Mammary epithelial cell (primary cell): ENCODE measurements at regions not wholly inside any gene's neighbourhood (a gene's known extent, or its start where the extent isn't known, plus 50 kb on each side); places are given as distances from the start of the nearest gene placed in this dataset.

Source experiments
- EZH2 ChIP-seq: IDR thresholded peaks from 2 replicates; pipeline ENCODE4 v1.6.1; 2012; ENCODE audit warnings: low read length, inconsistent platforms, borderline replicate concordance
- TF ChIP-seq, protein P1 (sequence below), 2 donors: IDR thresholded peaks in 1 of 2; conservative IDR thresholded peaks in 1 of 2; 2 replicates each; pipeline ENCODE4 v1.5.1; 2011 to 2012; ENCODE audit warnings: inconsistent platforms in 2 of 2, low read length in 2 of 2, mild to moderate bottlenecking in 2 of 2, control low read depth in 1 of 2, low read depth in 1 of 2; ENCODE audit not compliant: insufficient read depth in 1 of 2; ENCODE audit errors: extremely low read depth in 1 of 2

DNA sequence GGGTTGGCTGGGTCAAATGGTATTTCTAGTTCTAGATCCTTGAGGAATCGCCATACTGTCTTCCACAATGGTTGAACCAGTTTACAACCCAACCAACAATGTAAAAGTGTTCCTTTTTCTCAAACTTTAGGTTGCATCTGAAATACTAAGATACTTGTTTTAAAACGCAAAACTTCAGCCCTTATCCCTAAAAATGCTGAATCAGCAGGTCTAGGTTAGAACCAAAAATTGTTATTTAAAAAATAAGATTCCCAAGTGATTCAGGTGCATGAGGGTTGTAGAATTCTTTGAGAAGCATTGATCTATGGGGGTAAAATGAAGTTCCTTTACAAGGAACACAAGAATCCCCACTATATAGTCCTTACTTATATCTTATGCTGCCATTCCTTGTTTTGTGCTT, 56.5 kb upstream of the BICC1 start:
- no peak for TF ChIP-seq EZH2
- TF ChIP-seq, protein P1, sequence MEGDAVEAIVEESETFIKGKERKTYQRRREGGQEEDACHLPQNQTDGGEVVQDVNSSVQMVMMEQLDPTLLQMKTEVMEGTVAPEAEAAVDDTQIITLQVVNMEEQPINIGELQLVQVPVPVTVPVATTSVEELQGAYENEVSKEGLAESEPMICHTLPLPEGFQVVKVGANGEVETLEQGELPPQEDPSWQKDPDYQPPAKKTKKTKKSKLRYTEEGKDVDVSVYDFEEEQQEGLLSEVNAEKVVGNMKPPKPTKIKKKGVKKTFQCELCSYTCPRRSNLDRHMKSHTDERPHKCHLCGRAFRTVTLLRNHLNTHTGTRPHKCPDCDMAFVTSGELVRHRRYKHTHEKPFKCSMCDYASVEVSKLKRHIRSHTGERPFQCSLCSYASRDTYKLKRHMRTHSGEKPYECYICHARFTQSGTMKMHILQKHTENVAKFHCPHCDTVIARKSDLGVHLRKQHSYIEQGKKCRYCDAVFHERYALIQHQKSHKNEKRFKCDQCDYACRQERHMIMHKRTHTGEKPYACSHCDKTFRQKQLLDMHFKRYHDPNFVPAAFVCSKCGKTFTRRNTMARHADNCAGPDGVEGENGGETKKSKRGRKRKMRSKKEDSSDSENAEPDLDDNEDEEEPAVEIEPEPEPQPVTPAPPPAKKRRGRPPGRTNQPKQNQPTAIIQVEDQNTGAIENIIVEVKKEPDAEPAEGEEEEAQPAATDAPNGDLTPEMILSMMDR (conservative IDR thresholded peaks at IDR 0.05 in 1 of 2, IDR thresholded peaks at IDR 0.05 in 1 of 2; ENCODE audit: extremely low read depth in 1 of 2, insufficient read depth in 1 of 2, low read depth in 1 of 2, low read length in 2 of 2): no peak
